Lung (tissue), 11 donors: ENCODE measurements at regions not wholly inside any gene's neighbourhood (a gene's known extent, or its start where the extent isn't known, plus 50 kb on each side); places are given as distances from the start of the nearest gene placed in this dataset.

ENCODE experiments used
- ATAC-seq: fragments of 200-7000 bp; cut with Tn5 transposase; one replicate; pipeline ENCODE4 v1.9.1; 2020; ENCODE audit warnings: moderate number of reproducible peaks; ENCODE audit not compliant: insufficient read depth, low FRiP score
- DNase-seq, 3 donors: peaks; one replicate each; pipeline ENCODE4 v3.0.0-alpha.2; 2013 to 2017
- H3K27ac ChIP-seq, 2 donors: one replicate each; pipeline ENCODE4 v1.5.1; 2013; ENCODE audit warnings: mild to moderate bottlenecking in 2 of 2, moderate library complexity in 2 of 2, control low read depth in 1 of 2, inconsistent platforms in 1 of 2, low read depth in 1 of 2, low read length in 1 of 2
- H3K27me3 ChIP-seq, 3 donors: one replicate each; pipeline ENCODE4 v1.5.1; 2013; ENCODE audit warnings: low read length in 2 of 3; ENCODE audit not compliant: control insufficient read depth in 3 of 3, insufficient read depth in 3 of 3
- H3K36me3 ChIP-seq, 4 donors: one replicate each; pipeline ENCODE4 v1.5.1; 2013; ENCODE audit warnings: low read length in 4 of 4, mild to moderate bottlenecking in 1 of 4, moderate library complexity in 1 of 4; ENCODE audit not compliant: control insufficient read depth in 4 of 4, insufficient read depth in 4 of 4
- H3K4me1 ChIP-seq, 5 donors: one replicate each; pipeline ENCODE4 v1.5.1; 2013; ENCODE audit warnings: low read length in 5 of 5, mild to moderate bottlenecking in 2 of 5, moderate library complexity in 1 of 5; ENCODE audit not compliant: control insufficient read depth in 5 of 5, insufficient read depth in 5 of 5
- H3K4me3 ChIP-seq: one replicate; pipeline ENCODE4 v1.5.1; 2013; ENCODE audit warnings: mild to moderate bottlenecking, control low read depth, moderate library complexity
- H3K9ac ChIP-seq, 2 donors: one replicate each; pipeline ENCODE4 v1.5.1; 2013; ENCODE audit warnings: low read length in 2 of 2, control low read depth in 1 of 2; ENCODE audit not compliant: insufficient read depth in 1 of 2
- H3K9me3 ChIP-seq, 4 donors: one replicate each; pipeline ENCODE4 v1.5.1; 2013; ENCODE audit warnings: low read length in 3 of 4, mild to moderate bottlenecking in 1 of 4, moderate library complexity in 1 of 4; ENCODE audit not compliant: control insufficient read depth in 4 of 4, insufficient read depth in 3 of 4
- CTCF ChIP-seq: IDR thresholded peaks from 2 replicates; pipeline ENCODE4 v1.5.1; 2012; ENCODE audit warnings: mild to moderate bottlenecking; ENCODE audit errors: control extremely low read depth, extremely low read depth
- WGBS, 2 donors: extraction: QIAGEN DNeasy Blood & Tissue Kit; methylation state at CpG; one replicate each; pipeline ENCODE4 v1.1.7; 2013; 5-methylcytosine and 5-hydroxymethylcytosine counted together
- donor health status: control.
- donor health status: control.
- donor health status: Bipolar disorder and iron deficiency.
- donor health status: healthy.
- donor health status: DM: yes; HTN: yes; CAD: no.

- H3K9me3 ChIP-seq: peaks cover 0 to 4% (median under 1%) of the 10 kb centered on the region in 4 donors
- no peak overlapping the region for H3K4me3 ChIP-seq
- no peaks in the 10 kb centered on the region for H3K4me1 ChIP-seq
- H3K27me3 ChIP-seq: no peaks in the 10 kb centered on the region
- WGBS, 2 donors: 28 to 30% methylated on average over 1 of the region's 1 CpG
- no peak for DNase-seq
- H3K9ac ChIP-seq: no peak overlapping the region
- no peak overlapping the region for H3K27ac ChIP-seq
- TF ChIP-seq CTCF: no peak
- no peak for ATAC-seq
- no peaks in the 10 kb centered on the region for H3K36me3 ChIP-seq
These were observed 323.5 kb upstream of the POM121L12 start for GRCh38 chr7:52711951-52712350.

GRCh38 chr7:52708846-52709245, 326.6 kb upstream of the POM121L12 start:
- 74 to 81% methylated on average over 3 of the region's 3 CpGs for WGBS, 2 donors
- Histone ChIP-seq H3K36me3 (no peaks in the 10 kb centered on the region), H3K27me3 (no peaks in the 10 kb centered on the region), H3K9ac (no peak overlapping the region), H3K4me3 (no peak overlapping the region), H3K27ac (no peak overlapping the region), H3K9me3 (peaks cover 0 to 4% (median under 1%) of the 10 kb centered on the region in 4 donors), H3K4me1 (no peaks in the 10 kb centered on the region)
- no peak for TF ChIP-seq CTCF
- no peak for DNase-seq
- ATAC-seq: no peak

- H3K9ac ChIP-seq: no peak overlapping the region
- TF ChIP-seq CTCF: no peak
- peaks cover 0 to 4% (median under 1%) of the 10 kb centered on the region in 4 donors for H3K9me3 ChIP-seq
- H3K36me3 ChIP-seq: no peaks in the 10 kb centered on the region
- DNase-seq (no peak), ATAC-seq (no peak)
- H3K4me1 ChIP-seq: no peaks in the 10 kb centered on the region
- H3K27me3 ChIP-seq: no peaks in the 10 kb centered on the region
- no peak overlapping the region for H3K27ac ChIP-seq
- no peak overlapping the region for H3K4me3 ChIP-seq
- WGBS, 2 donors: 84 to 91% methylated on average over 2 of the region's 2 CpGs
These were observed 329.7 kb upstream of the POM121L12 start for GRCh38 chr7:52705768-52706167.

- 52 to 71% methylated on average over 2 of the region's 2 CpGs for WGBS, 2 donors
- Histone ChIP-seq H3K36me3 (no peaks in the 10 kb centered on the region), H3K27me3 (no peaks in the 10 kb centered on the region), H3K27ac (no peak overlapping the region), H3K9ac (no peak overlapping the region), H3K4me3 (no peak overlapping the region), H3K4me1 (peaks cover 0 to 3% (median 0%) of the 10 kb centered on the region in 5 donors), H3K9me3 (no peaks in the 10 kb centered on the region)
- DNase-seq (no peak), ATAC-seq (no peak)
- TF ChIP-seq CTCF: no peak
These were observed 335.1 kb upstream of the POM121L12 start for GRCh38 chr7:52700349-52700748.
